ENCODE measurements at regions not wholly inside any gene's neighbourhood (a gene's known extent, or its start where the extent isn't known, plus 50 kb on each side); places are given as distances from the start of the nearest gene placed in this dataset.

- no peak for DNase-seq
Measured at GRCh38 chr1:79614106-79614505, 607.6 kb upstream of the ADGRL4 start.

GRCh38 chr1:79613046-79613445 is 606.5 kb upstream of the ADGRL4 start:
- DNase-seq = no peak

- no peak for DNase-seq
Measured at GRCh38 chr1:79604490-79605198, 598.1 kb upstream of the ADGRL4 start.

DNA sequence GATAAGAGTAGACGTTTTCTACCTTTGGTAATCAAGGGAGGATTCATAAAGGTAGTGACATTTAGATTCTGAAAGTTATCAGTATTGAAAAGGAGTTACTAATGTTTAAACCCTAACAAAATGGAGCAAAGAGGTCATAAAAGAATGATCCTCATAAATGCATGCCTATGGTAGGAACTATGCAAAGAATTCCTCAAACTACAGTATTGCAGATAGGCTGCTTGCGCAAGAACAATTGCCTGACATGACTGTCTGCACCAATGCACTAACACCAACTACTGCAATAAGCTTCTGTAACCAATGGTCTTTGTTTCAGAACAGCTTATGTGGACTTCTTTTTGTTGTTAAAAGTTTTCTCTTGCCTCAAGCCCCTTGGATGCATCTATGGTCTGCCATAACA is 597.3 kb upstream of the ADGRL4 start:
- DNase-seq = no peak

DNA sequence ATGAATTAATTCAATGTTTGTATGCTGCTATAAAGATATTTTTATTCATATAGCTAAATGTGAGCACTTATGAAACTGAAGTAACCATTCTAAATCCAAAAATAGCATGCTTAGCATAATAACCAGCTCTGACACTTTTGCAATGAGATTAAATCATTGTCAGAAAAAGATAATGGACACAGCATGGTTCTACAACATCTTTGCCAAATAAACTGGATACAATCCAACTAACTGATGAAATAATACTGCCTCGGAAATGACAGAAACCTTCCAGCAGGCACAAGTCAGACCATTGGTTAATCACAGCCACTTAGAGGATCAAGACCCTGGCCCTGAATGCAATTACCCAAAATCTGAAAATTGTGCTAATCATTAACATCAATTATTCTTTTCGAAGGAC is 592.7 kb upstream of the ADGRL4 start:
- no peak for DNase-seq

DNA sequence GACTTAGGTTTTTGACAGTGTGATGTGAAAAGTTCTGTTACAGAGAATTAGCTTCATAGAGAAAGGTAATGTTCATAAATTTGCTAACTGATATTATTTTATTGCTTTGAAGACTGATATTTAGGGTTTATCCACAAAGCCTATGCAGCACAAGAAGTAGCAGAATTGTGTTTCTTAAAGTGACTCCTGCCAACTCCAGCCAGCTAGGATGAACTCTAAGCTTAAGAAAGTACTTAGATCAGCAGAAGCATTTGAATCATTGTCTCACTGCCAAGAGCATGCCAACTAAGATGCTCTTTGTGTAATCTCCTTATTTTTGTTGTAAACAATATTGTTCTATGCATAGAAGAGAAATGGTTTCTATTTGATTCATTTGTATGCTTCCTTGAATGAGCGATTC is 589.4 kb upstream of the ADGRL4 start:
- no peak for DNase-seq

- DNase-seq = no peak
Measured at GRCh38 chr1:79594121-79594698, 587.7 kb upstream of the ADGRL4 start.

- no peak for DNase-seq
Measured at GRCh38 chr1:79592707-79593106, 586.2 kb upstream of the ADGRL4 start.

DNA sequence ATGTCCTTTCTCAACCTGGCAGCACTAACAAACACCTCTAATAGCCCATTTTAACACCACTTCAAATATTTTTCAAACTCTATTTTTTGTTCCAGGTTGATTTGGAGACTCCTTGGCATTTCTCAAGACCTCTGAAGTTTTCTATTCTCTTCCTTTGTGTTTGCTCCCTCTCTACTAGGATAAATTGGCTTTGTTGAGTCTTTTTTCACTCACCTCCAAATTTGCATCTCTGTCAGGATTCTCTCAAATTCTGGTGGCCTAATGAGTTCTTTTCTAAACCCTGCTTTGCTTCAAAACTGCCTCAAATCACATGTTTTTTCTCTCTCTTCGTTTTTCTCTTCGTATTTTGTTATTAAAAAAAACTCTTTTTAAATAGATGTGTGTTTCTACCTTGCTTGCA is 582.2 kb upstream of the ADGRL4 start:
- no peak for DNase-seq

GRCh38 chr1:79587229-79587628 is 580.7 kb upstream of the ADGRL4 start:
- no peak for DNase-seq

DNA sequence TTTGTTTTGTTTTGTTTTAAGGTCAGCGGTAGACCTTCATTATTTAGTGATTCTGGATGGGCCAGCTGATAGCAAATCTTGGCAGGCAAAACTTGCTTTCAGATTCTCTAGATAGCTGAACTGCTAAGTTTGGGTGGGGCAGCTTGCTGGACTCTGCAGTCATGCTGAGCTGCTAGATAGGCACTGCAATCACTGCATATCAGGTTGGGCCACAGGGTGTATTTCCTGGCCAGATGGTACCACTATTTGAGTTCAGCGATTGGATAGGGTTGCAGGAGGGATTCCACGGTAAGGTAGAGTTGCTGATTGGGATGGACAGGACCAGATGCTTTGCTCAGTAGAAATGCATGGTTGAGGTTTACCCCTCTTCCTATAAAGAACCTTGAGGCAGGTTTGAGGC is 579.3 kb upstream of the ADGRL4 start:
- no peak for DNase-seq

DNA sequence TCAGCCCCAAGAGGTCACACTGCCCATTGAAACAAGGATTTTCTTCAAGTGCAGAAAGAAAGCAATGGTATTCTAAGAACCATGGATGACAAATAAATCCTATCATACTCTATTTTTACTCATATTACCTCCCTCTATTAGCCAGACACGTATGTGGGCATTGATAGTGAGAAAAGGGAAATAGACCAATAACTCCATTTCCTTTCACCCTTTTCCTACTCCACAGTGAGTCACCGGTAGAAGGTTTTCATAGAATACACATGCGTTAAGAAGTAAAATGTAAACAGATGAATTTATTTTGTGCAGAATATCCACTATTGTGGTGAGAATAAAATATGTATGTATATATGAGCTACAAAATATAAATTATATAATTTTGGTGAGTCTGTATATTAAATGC is 568.9 kb upstream of the ADGRL4 start:
- DNase-seq = no peak

- no peak for DNase-seq
Measured at GRCh38 chr1:79568411-79568810, 561.9 kb upstream of the ADGRL4 start.

DNA sequence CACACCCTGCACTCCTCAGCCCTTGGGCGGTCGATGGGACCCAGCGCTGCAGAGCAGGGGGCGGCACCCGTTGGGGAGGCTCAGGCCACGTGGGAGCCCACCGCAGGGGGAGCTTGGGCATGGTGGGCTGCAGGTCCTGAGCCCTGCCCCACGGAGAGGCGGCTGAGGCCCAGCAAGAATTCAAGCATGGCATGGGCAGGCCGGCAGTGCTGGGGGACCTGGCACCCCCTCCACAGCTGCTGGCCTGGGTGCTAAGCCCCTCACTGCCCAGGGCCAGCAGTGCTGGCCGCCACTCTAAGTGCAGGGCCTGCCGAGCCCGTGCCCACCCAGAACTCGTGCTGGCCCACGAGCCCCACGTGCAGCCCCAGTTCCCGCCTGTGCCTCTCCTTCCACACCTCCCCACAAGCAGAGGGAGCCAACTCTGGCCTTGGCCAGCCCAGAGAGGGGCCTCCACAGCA is 555.0 kb upstream of the ADGRL4 start:
- DNase-seq = no peak

GRCh38 chr1:79556189-79556588 is 549.7 kb upstream of the ADGRL4 start:
- DNase-seq = no peak

- DNase-seq = no peak
Measured at GRCh38 chr1:79554688-79555087, 548.2 kb upstream of the ADGRL4 start.

DNA sequence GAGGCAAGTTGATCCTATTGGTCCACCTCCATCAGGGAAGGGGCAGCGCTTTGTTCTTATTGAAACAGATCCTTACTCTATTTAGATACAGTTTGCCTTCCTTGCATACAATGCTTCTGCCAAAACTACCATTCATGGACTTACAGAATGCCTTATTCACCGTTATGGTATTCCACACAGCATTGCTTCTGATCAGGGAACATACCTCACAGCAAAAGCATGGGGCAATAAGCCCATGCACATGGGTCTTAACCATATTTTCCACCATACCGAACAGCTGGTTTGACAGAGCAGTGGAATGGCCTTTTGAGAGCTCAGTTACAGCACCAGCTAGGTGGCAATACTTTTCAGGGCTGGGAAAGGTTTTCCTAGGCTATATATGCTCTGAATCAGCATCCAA is 544.8 kb upstream of the ADGRL4 start:
- no peak for DNase-seq

GRCh38 chr1:79550402-79550801 is 543.9 kb upstream of the ADGRL4 start:
- DNase-seq = no peak

GRCh38 chr1:79549201-79549600 is 542.7 kb upstream of the ADGRL4 start:
- DNase-seq = no peak

GRCh38 chr1:79547514-79547913 is 541.0 kb upstream of the ADGRL4 start:
- DNase-seq = no peak

DNA sequence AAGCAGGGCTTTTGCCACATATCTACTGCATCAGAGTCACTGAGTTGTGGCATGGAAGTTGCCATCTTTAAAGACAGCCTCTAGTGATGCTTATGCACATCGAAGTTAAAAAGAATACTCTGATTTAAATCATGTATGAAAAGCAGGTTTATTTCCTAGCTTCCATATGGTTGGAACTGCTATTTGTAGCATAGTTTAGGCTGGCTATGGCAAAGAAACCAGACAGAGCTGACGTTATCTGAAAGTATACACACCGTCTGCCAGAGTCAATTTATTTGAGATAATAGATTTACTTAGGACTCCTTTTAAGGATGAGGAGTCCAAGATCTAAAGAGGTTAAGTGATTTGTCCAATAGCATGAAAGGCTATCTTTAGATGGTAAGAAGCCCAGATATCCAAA is 536.9 kb upstream of the ADGRL4 start:
- DNase-seq = no peak

DNA sequence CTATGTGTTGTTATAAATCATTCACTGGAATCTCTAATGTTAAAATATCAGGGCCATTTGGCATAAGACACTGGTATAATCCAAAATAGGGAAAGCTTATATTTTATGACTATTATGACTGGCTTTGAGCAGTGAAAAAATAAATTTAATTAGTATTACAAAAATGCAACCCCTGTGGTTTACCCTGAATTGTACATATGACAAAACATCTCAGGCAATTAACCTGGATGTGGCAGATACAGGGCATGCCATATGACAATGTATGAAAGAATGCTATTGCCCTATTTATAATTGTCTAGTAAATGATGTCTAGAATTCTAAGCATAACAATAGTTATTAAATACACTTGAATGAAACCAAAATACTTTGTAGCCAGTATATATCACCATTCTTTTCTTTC is 532.5 kb upstream of the ADGRL4 start:
- no peak for DNase-seq

GRCh38 chr1:79532555-79532954 is 526.0 kb upstream of the ADGRL4 start:
- DNase-seq = no peak

DNA sequence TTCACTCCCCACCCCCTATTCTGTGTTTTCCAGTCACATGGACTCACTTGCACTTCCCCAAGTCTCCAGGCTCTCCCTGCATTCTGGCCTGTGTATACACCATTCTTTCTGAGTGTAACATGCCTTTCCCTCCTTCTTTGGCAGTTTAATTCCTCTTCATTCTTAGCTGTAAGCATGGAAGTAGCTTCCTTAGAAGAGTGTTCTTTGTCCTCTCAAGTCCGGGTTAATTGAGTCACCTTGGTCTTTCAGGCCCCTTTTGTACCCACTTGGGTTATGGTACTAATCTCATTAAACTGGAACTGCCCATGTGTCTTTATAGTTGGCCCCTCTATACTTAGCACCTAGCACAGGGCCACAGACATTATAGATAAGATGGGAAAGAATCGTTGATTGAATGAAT is 525.3 kb upstream of the ADGRL4 start:
- no peak for DNase-seq

- no peak for DNase-seq
Measured at GRCh38 chr1:79530476-79530875, 523.9 kb upstream of the ADGRL4 start.
